ENCODE measurements at regions not wholly inside any gene's neighbourhood (a gene's known extent, or its start where the extent isn't known, plus 50 kb on each side); places are given as distances from the start of the nearest gene placed in this dataset.

GRCh38 chr15:31467361-31467760 is 140.7 kb downstream of the KLF13 start:
- TF ChIP-seq CTCF (IDR thresholded peaks at IDR 0.05) = no peak
- no peak for TF ChIP-seq POLR2A (IDR thresholded peaks at IDR 0.05)

Data from thyroid gland (tissue), 4 donors.